ENCODE measurements at regions not wholly inside any gene's neighbourhood (a gene's known extent, or its start where the extent isn't known, plus 50 kb on each side); places are given as distances from the start of the nearest gene placed in this dataset.

DNA sequence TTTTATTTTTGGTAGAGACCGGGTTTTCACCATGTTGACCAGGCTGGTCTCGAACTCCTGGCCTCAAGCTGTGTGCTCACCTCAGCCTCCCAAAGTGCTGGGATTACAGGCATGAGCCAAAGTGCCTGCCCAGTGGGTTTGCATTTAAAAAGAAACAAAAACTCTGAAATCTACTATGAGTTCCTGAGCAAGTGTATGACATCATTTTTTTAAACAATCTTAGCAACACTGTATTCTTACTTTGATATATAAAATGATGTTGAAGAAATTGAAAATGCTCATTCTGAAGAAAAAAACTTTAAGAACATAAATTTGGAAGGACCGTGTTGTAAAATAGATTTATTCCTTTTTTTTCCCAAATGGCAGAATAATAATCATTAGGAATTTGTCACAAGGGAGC is 1199.7 kb downstream of the DIAPH3 start:
- no peak for DNase-seq (ENCODE audit: low read depth in 1 of 2, low spot score in 1 of 2)
- no peak overlapping the region for H3K27ac ChIP-seq (replicated peaks)
- TF ChIP-seq SPI1 (IDR thresholded peaks at IDR 0.05; ENCODE audit: borderline replicate concordance, low read depth) (no peak), POLR2AphosphoS5 (IDR thresholded peaks at IDR 0.05; ENCODE audit: low read depth) (no peak), GABPA (IDR thresholded peaks at IDR 0.05; ENCODE audit: low read depth) (no peak)
- TF ChIP-seq, protein P1, sequence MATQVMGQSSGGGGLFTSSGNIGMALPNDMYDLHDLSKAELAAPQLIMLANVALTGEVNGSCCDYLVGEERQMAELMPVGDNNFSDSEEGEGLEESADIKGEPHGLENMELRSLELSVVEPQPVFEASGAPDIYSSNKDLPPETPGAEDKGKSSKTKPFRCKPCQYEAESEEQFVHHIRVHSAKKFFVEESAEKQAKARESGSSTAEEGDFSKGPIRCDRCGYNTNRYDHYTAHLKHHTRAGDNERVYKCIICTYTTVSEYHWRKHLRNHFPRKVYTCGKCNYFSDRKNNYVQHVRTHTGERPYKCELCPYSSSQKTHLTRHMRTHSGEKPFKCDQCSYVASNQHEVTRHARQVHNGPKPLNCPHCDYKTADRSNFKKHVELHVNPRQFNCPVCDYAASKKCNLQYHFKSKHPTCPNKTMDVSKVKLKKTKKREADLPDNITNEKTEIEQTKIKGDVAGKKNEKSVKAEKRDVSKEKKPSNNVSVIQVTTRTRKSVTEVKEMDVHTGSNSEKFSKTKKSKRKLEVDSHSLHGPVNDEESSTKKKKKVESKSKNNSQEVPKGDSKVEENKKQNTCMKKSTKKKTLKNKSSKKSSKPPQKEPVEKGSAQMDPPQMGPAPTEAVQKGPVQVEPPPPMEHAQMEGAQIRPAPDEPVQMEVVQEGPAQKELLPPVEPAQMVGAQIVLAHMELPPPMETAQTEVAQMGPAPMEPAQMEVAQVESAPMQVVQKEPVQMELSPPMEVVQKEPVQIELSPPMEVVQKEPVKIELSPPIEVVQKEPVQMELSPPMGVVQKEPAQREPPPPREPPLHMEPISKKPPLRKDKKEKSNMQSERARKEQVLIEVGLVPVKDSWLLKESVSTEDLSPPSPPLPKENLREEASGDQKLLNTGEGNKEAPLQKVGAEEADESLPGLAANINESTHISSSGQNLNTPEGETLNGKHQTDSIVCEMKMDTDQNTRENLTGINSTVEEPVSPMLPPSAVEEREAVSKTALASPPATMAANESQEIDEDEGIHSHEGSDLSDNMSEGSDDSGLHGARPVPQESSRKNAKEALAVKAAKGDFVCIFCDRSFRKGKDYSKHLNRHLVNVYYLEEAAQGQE (IDR thresholded peaks at IDR 0.05; ENCODE audit: insufficient replicate concordance, low read depth): no peak
- TF ChIP-seq, protein P2, sequence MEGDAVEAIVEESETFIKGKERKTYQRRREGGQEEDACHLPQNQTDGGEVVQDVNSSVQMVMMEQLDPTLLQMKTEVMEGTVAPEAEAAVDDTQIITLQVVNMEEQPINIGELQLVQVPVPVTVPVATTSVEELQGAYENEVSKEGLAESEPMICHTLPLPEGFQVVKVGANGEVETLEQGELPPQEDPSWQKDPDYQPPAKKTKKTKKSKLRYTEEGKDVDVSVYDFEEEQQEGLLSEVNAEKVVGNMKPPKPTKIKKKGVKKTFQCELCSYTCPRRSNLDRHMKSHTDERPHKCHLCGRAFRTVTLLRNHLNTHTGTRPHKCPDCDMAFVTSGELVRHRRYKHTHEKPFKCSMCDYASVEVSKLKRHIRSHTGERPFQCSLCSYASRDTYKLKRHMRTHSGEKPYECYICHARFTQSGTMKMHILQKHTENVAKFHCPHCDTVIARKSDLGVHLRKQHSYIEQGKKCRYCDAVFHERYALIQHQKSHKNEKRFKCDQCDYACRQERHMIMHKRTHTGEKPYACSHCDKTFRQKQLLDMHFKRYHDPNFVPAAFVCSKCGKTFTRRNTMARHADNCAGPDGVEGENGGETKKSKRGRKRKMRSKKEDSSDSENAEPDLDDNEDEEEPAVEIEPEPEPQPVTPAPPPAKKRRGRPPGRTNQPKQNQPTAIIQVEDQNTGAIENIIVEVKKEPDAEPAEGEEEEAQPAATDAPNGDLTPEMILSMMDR (IDR thresholded peaks at IDR 0.05; ENCODE audit: insufficient read depth, low read length): no peak
- no peaks in the 10 kb centered on the region for H3K27me3 ChIP-seq (ENCODE audit: insufficient read depth, poor library complexity, severe bottlenecking)
- H3K4me3 ChIP-seq (replicated peaks; ENCODE audit: insufficient read depth, low read length): no peak overlapping the region

DNA sequence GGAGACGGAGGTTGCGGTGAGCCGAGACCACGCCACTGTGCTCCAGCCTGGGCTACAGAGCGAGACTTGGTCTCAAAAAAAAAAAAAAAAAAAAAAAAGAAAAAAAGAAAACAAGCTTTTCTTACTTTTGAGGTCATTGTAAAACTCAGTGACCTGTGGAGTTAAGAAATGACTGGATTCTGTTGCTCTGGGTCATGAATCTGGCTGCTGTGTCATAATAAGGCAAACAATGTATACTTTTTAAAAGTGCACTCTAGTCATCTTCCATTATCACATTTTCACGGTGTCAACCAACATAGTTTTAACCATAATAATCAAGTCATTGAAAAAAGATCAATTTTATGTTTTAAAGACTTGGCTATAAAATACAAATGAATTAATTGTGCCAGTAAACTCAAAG is 1186.6 kb downstream of the DIAPH3 start:
- Histone ChIP-seq H3K4me3 (replicated peaks; ENCODE audit: insufficient read depth, low read length) (no peak overlapping the region), H3K27ac (replicated peaks) (no peak overlapping the region), H3K27me3 (ENCODE audit: insufficient read depth, poor library complexity, severe bottlenecking) (no peaks in the 10 kb centered on the region)
- DNase-seq (ENCODE audit: low read depth in 1 of 2, low spot score in 1 of 2): no peak
- TF ChIP-seq POLR2AphosphoS5 (IDR thresholded peaks at IDR 0.05; ENCODE audit: low read depth) (no peak), GABPA (IDR thresholded peaks at IDR 0.05; ENCODE audit: low read depth) (no peak), SPI1 (IDR thresholded peaks at IDR 0.05; ENCODE audit: borderline replicate concordance, low read depth) (no peak)
- TF ChIP-seq, protein P1 (IDR thresholded peaks at IDR 0.05; ENCODE audit: insufficient replicate concordance, low read depth): no peak
- TF ChIP-seq, protein P2 (IDR thresholded peaks at IDR 0.05; ENCODE audit: insufficient read depth, low read length): no peak

DNA sequence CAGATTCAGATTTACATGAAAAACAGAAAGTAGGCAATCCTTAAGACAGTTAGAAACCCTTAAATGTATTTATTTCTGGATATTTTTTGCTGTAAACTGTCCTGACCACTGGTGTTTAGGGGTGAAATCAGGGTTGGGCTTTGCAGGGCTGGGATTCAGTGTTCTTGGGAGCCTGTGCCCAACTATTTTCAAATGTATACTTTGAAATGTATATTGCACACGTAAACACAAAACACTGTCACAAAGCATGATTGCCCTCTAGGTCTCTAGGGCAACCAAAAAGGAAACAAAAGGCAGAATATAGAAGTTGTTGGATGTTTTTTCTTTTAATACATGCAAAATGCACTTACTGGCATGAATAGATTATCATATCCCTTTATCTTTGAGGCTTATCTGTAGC is 1185.4 kb downstream of the DIAPH3 start:
- TF ChIP-seq, protein P1 (IDR thresholded peaks at IDR 0.05; ENCODE audit: insufficient replicate concordance, low read depth): no peak
- TF ChIP-seq POLR2AphosphoS5 (IDR thresholded peaks at IDR 0.05; ENCODE audit: low read depth) (no peak), GABPA (IDR thresholded peaks at IDR 0.05; ENCODE audit: low read depth) (no peak), SPI1 (IDR thresholded peaks at IDR 0.05; ENCODE audit: borderline replicate concordance, low read depth) (no peak)
- TF ChIP-seq, protein P2 (IDR thresholded peaks at IDR 0.05; ENCODE audit: insufficient read depth, low read length): no peak
- H3K27me3 ChIP-seq (ENCODE audit: insufficient read depth, poor library complexity, severe bottlenecking): no peaks in the 10 kb centered on the region

More for the DNA sequence above, 1185.4 kb downstream of the DIAPH3 start:
- DNase-seq (ENCODE audit: low read depth in 1 of 2, low spot score in 1 of 2): no peak
- Histone ChIP-seq H3K4me3 (replicated peaks; ENCODE audit: insufficient read depth, low read length) (no peak overlapping the region), H3K27ac (replicated peaks) (no peak overlapping the region)

Measured in HL-60 (cell line).